SK-N-SH (cell line): ENCODE measurements at regions not wholly inside any gene's neighbourhood (a gene's known extent, or its start where the extent isn't known, plus 50 kb on each side); places are given as distances from the start of the nearest gene placed in this dataset.

ENCODE experiments used
- CTCF ChIA-PET: fragments of 300-600, 350-600 bp; formaldehyde crosslinking; extraction: SDS; loops from one replicate; lab custom pipeline; 2021; lab: Yijun Ruan, JAX
- POLR2A ChIA-PET: fragments of 350-600 bp; sonication (Branson Sonifier 250); formaldehyde crosslinking; extraction: SDS; loops from one replicate; lab custom pipeline; 2020; ENCODE audit warnings: antibody characterized with exemption, inconsistent platforms; lab: Yijun Ruan, JAX
- DNase-seq: peaks from one replicate; pipeline ENCODE4 v3.0.0; 2012
- H2AFZ ChIP-seq: fragments of 200-600 bp; sonication (generic); 2 replicates; pipeline ENCODE4 v1.8.1; 2016; ENCODE audit warnings: antibody characterized with exemption, mild to moderate bottlenecking, low read depth
- H3F3A ChIP-seq: fragments of 200-600 bp; sonication (generic); replicated peaks from 2 replicates; pipeline ENCODE3; 2016; ENCODE audit warnings: antibody characterized with exemption, mild to moderate bottlenecking; ENCODE audit not compliant: insufficient read depth
- H3K27ac ChIP-seq, 2 experiments: fragments of 200-500 bp in 1 of 2; fragments of 200-600 bp in 1 of 2; sonication (Bioruptor generic) in 1 of 2; sonication (generic), shearing (Covaris generic) in 1 of 2; 2 replicates each; pipeline versions ENCODE4 v1.5.1 to v1.6.1; 2014 to 2016; ENCODE audit warnings: low read depth in 2 of 2, inconsistent platforms in 1 of 2, low read length in 1 of 2, mild to moderate bottlenecking in 1 of 2, mixed read lengths in 1 of 2
- H3K27me3 ChIP-seq: fragments of 200-600 bp; sonication (generic), shearing (Covaris generic); 2 replicates; pipeline ENCODE4 v1.6.1; 2016; ENCODE audit warnings: mixed run types; ENCODE audit not compliant: insufficient read depth
- H3K36me3 ChIP-seq, 2 experiments: fragments of 200-500 bp in 1 of 2; fragments of 200-600 bp in 1 of 2; sonication (Bioruptor generic) in 1 of 2; sonication (generic) in 1 of 2; replicated peaks in 1 of 2; 2 replicates each; pipeline versions ENCODE3 to v1.5.1; 2014 to 2016; ENCODE audit warnings: low read length in 1 of 2, mild to moderate bottlenecking in 1 of 2; ENCODE audit not compliant: insufficient read depth in 2 of 2, control insufficient read depth in 1 of 2
- H3K4me1 ChIP-seq, 2 experiments: fragments of 200-500 bp in 1 of 2; fragments of 200-600 bp in 1 of 2; sonication (Bioruptor generic) in 1 of 2; sonication (generic), shearing (Covaris generic) in 1 of 2; 2 replicates each; pipeline versions ENCODE4 v1.5.1 to v1.6.1; 2014 to 2016; ENCODE audit warnings: low read depth in 1 of 2, low read length in 1 of 2, mixed run types in 1 of 2; ENCODE audit not compliant: insufficient read depth in 2 of 2, control insufficient read depth in 1 of 2
- H3K4me2 ChIP-seq: fragments of 200-600 bp; sonication (generic), shearing (Covaris generic); 2 replicates; pipeline ENCODE4 v1.6.1; 2017; ENCODE audit warnings: mixed run types
- H3K4me3 ChIP-seq, 2 experiments: fragments of 200-500 bp in 1 of 2; fragments of 200-600 bp in 1 of 2; sonication (Bioruptor generic) in 1 of 2; sonication (generic), shearing (Covaris generic) in 1 of 2; 2 replicates each; pipeline versions ENCODE4 v1.5.1 to v1.8.1; 2014 to 2016; ENCODE audit warnings: low read depth in 2 of 2, inconsistent platforms in 1 of 2, low read length in 1 of 2, mild to moderate bottlenecking in 1 of 2, mixed read lengths in 1 of 2, moderate library complexity in 1 of 2
- H3K79me2 ChIP-seq: fragments of 200-600 bp; sonication (generic); 2 replicates; pipeline ENCODE4 v1.8.1; 2017; ENCODE audit warnings: mild to moderate bottlenecking; ENCODE audit not compliant: insufficient read depth
- H3K9ac ChIP-seq: fragments of 200-600 bp; sonication (generic); 2 replicates; pipeline ENCODE4 v1.6.1; 2017; ENCODE audit warnings: mixed run types
- H3K9me2 ChIP-seq: fragments of 200-600 bp; sonication (generic); 2 replicates; pipeline ENCODE4 v1.6.1; 2017; ENCODE audit warnings: mixed run types
- H3K9me3 ChIP-seq: fragments of 200-600 bp; sonication (generic); 2 replicates; pipeline ENCODE4 v1.6.1; 2017; ENCODE audit warnings: mixed run types, mild to moderate bottlenecking, moderate library complexity
- H4K20me1 ChIP-seq: fragments of 200-600 bp; sonication (generic); 2 replicates; pipeline ENCODE4 v1.6.1; 2017; ENCODE audit warnings: mild to moderate bottlenecking, mixed run types; ENCODE audit not compliant: insufficient read depth
- GABPA ChIP-seq: IDR thresholded peaks from 2 replicates; pipeline ENCODE4 v1.4.0; 2012; ENCODE audit warnings: low read depth, mild to moderate bottlenecking
- GATA2 ChIP-seq: sonication (generic); formaldehyde crosslinking; IDR thresholded peaks from 2 replicates; pipeline ENCODE4 v1.5.0; 2020; ENCODE audit warnings: mild to moderate bottlenecking, missing genetic modification reagents
- MEF2A ChIP-seq: IDR thresholded peaks from 2 replicates; pipeline ENCODE4 v1.4.0; 2012; ENCODE audit warnings: low read depth, borderline replicate concordance
- MXI1 ChIP-seq: IDR thresholded peaks from 2 replicates; pipeline ENCODE4 v1.6.1; 2012; ENCODE audit warnings: mild to moderate bottlenecking, low read depth, low read length, improper control_type of control experiment
- NRF1 ChIP-seq: IDR thresholded peaks from 2 replicates; pipeline ENCODE4 v1.6.1; 2012; ENCODE audit warnings: low read depth, mild to moderate bottlenecking, low read length
- POLR2AphosphoS5 ChIP-seq: IDR thresholded peaks from 2 replicates; pipeline ENCODE4 v1.6.1; 2012; ENCODE audit warnings: low read depth, low read length
- REST ChIP-seq: IDR thresholded peaks from 2 replicates; pipeline ENCODE4 v1.6.1; 2012; ENCODE audit warnings: mild to moderate bottlenecking, low read depth, low read length, moderate library complexity
- USF1 ChIP-seq: IDR thresholded peaks from 2 replicates; pipeline ENCODE4 v1.4.0; 2012; ENCODE audit warnings: low read depth, borderline replicate concordance
- USF2 ChIP-seq: fragments of 150-350 bp; IDR thresholded peaks from 2 replicates; pipeline ENCODE4 v1.6.1; 2017; ENCODE audit warnings: antibody characterized with exemption, low read length, low read depth, borderline replicate concordance
- WGBS: methylation state at CpG from one replicate; pipeline ENCODE4 v1.1.6; 2017; ENCODE audit warnings: low lambda C conversion rate; 5-methylcytosine and 5-hydroxymethylcytosine counted together

- Histone ChIP-seq H3K36me3 (no peaks in the 10 kb centered on the region), H3K4me1 (no peaks in the 10 kb centered on the region; a peak in 1 of 4 replicates), H3K27me3 (no peaks in the 10 kb centered on the region), H3K27ac (no peak overlapping the region), H4K20me1 (no peaks in the 10 kb centered on the region), H3K9me2 (no peaks in the 10 kb centered on the region), H3K9me3 (no peaks in the 10 kb centered on the region), H2AFZ (no peak overlapping the region), H3K9ac (no peak overlapping the region), H3K4me2 (no peak overlapping the region), H3K79me2 (no peaks in the 10 kb centered on the region), H3F3A (no peaks in the 10 kb centered on the region), H3K4me3 (no peak overlapping the region)
- 65% methylated on average over 2 of the region's 2 CpGs for WGBS
- CTCF ChIA-PET, result interaction anchor here (0.6 kb wide), 1 partner anchor 318 kb away, joined by 3 read pairs; no protein-coding TSS in a partner anchor
- no peak for TF ChIP-seq REST
- TF ChIP-seq GABPA, result no peak
- no peak for TF ChIP-seq USF2
- no peak for DNase-seq
- POLR2A ChIA-PET, result no interaction called here
Measured at GRCh38 chr6:110554441-110554840, 78.0 kb upstream of the SLC22A16 start.

GRCh38 chr6:110552901-110553641 is 76.7 kb upstream of the SLC22A16 start:
- Histone ChIP-seq H3K9ac (no peak overlapping the region), H3K4me3 (no peak overlapping the region), H3K79me2 (no peaks in the 10 kb centered on the region), H3K9me2 (no peaks in the 10 kb centered on the region), H3F3A (peaks cover 6% of the 10 kb centered on the region), H2AFZ (no peak overlapping the region), H3K27ac (no peak overlapping the region), H3K36me3 (no peaks in the 10 kb centered on the region), H3K4me2 (no peak overlapping the region), H3K27me3 (no peaks in the 10 kb centered on the region), H4K20me1 (no peaks in the 10 kb centered on the region), H3K9me3 (no peaks in the 10 kb centered on the region), H3K4me1 (no peaks in the 10 kb centered on the region; a peak in 1 of 4 replicates)
- DNase-seq, result no peak
- POLR2A ChIA-PET, result no interaction called here
- TF ChIP-seq MXI1 (no peak), USF1 (no peak), NRF1 (no peak), MEF2A (no peak), POLR2AphosphoS5 (no peak), GATA2 (CRISPR knock-in tag) (no peak)
- CTCF ChIA-PET, result no interaction called here
- WGBS, result 80% methylated on average over 17 of the region's 18 CpGs
